ENCODE measurements at regions not wholly inside any gene's neighbourhood (a gene's known extent, or its start where the extent isn't known, plus 50 kb on each side); places are given as distances from the start of the nearest gene placed in this dataset.

DNA sequence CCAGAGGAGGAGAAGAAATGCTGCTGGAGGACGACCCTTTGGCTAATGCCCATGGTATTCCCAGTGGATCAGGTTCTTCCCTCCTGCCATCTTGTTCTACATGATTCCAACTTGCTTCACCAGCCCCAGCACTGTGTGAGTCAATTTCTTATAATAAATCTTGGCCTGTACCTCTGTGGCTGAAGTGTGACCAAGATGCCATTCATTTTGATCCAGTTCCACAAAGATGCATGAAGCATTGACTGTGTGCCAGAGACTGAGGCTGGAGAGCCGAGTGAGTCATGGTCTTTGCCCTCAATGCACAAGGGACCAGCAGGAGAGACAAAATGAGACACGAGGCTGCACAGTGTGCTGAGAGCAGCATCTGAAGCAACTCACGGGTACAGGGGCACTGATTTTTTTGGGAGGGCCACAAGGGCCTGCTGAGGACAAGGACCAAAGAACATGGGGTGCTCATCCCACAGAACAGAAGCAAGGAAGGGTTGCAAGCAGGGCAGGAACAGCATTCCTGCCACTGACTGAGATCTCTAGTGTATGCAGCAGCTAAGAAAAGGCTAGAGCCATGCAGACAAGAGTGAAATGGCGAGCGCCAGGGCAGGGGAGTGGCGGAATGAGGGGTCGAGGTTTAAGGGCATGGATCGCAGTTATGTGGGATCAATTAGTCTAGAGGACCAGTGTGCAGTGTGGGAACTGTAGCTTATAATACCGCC is 207.0 kb downstream of the THBS2 start:
- no peaks in the 10 kb centered on the region for H3K9me3 ChIP-seq
- no peaks in the 10 kb centered on the region for H3K4me1 ChIP-seq (ENCODE audit: control insufficient read depth in 1 of 2, insufficient read depth in 1 of 2, low read depth in 1 of 2, low read length in 1 of 2)
- H3K36me3 ChIP-seq, result no peaks in the 10 kb centered on the region
- no peak overlapping the region for H3K27ac ChIP-seq
- no peak overlapping the region for H3K4me3 ChIP-seq (ENCODE audit: low read depth in 1 of 2, low read length in 1 of 2)
- no peaks in the 10 kb centered on the region for H3K27me3 ChIP-seq
- TF ChIP-seq CTCF (IDR thresholded peaks at IDR 0.05), result no peak

GRCh38 chr6:169046021-169046420 is 207.6 kb downstream of the THBS2 start:
- Histone ChIP-seq H3K27ac (no peak overlapping the region), H3K4me3 (ENCODE audit: low read depth in 1 of 2, low read length in 1 of 2) (no peak overlapping the region), H3K27me3 (no peaks in the 10 kb centered on the region)

GRCh38 chr6:169045486-169045885 is 208.2 kb downstream of the THBS2 start:
- TF ChIP-seq CTCF (IDR thresholded peaks at IDR 0.05), result no peak
- Histone ChIP-seq H3K9me3 (no peaks in the 10 kb centered on the region), H3K4me1 (ENCODE audit: control insufficient read depth in 1 of 2, insufficient read depth in 1 of 2, low read depth in 1 of 2, low read length in 1 of 2) (no peaks in the 10 kb centered on the region), H3K27ac (no peak overlapping the region), H3K4me3 (ENCODE audit: low read depth in 1 of 2, low read length in 1 of 2) (no peak overlapping the region), H3K27me3 (no peaks in the 10 kb centered on the region), H3K36me3 (no peaks in the 10 kb centered on the region)

More at GRCh38 chr6:169046021-169046420, 207.6 kb downstream of the THBS2 start:
- Histone ChIP-seq H3K36me3 (no peaks in the 10 kb centered on the region), H3K4me1 (ENCODE audit: control insufficient read depth in 1 of 2, insufficient read depth in 1 of 2, low read depth in 1 of 2, low read length in 1 of 2) (no peaks in the 10 kb centered on the region), H3K9me3 (no peaks in the 10 kb centered on the region)
- no peak for TF ChIP-seq CTCF (IDR thresholded peaks at IDR 0.05)

- no peak overlapping the region for H3K4me3 ChIP-seq (ENCODE audit: low read depth in 1 of 2, low read length in 1 of 2)
- no peak for TF ChIP-seq CTCF (IDR thresholded peaks at IDR 0.05)
- no peaks in the 10 kb centered on the region for H3K27me3 ChIP-seq
- H3K9me3 ChIP-seq, result no peaks in the 10 kb centered on the region
- H3K27ac ChIP-seq, result no peak overlapping the region
- H3K36me3 ChIP-seq, result no peaks in the 10 kb centered on the region
- no peaks in the 10 kb centered on the region for H3K4me1 ChIP-seq (ENCODE audit: control insufficient read depth in 1 of 2, insufficient read depth in 1 of 2, low read depth in 1 of 2, low read length in 1 of 2)
Observed at GRCh38 chr6:169044381-169045230, 209.0 kb downstream of the THBS2 start.

DNA sequence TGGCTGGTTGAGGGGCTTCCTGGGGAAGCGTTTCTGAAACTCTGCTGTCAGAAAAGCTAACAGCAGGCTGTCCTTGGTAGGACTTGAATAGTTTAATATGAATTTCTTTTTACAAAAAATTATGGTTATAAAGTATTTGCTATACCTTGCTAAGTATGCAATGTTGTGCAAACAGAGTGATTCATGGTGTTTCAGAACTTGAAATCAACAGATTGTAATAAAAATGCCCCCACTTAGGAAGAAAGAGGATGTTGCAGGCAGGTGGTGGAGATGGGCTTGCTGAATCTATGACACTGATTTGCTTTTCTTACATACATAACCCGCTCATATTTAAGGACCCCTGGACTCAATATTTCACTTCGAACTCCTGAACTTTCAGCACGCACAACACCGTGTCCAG is 211.6 kb downstream of the THBS2 start:
- H3K4me1 ChIP-seq (ENCODE audit: control insufficient read depth in 1 of 2, insufficient read depth in 1 of 2, low read depth in 1 of 2, low read length in 1 of 2), result no peaks in the 10 kb centered on the region
- H3K9me3 ChIP-seq, result no peaks in the 10 kb centered on the region
- no peak overlapping the region for H3K27ac ChIP-seq
- H3K4me3 ChIP-seq (ENCODE audit: low read depth in 1 of 2, low read length in 1 of 2), result no peak overlapping the region
- H3K27me3 ChIP-seq, result no peaks in the 10 kb centered on the region
- no peak for TF ChIP-seq CTCF (IDR thresholded peaks at IDR 0.05)
- H3K36me3 ChIP-seq, result no peaks in the 10 kb centered on the region

Data from neutrophil (primary cell).